HEK293 (cell line): ENCODE measurements at regions not wholly inside any gene's neighbourhood (a gene's known extent, or its start where the extent isn't known, plus 50 kb on each side); places are given as distances from the start of the nearest gene placed in this dataset.

Experiments
- GLIS1 ChIP-seq: fragments of 450-650 bp; formaldehyde crosslinking; IDR thresholded peaks from 2 replicates; pipeline ENCODE4 v1.5.1; 2016; ENCODE audit warnings: missing biosample characterization, missing genetic modification characterization
- PRDM10 ChIP-seq: fragments of 450-650 bp; formaldehyde crosslinking; IDR thresholded peaks from 2 replicates; pipeline ENCODE4 v1.5.1; 2016; ENCODE audit warnings: missing biosample characterization, missing genetic modification characterization
- YY2 ChIP-seq: fragments of 450-650 bp; formaldehyde crosslinking; IDR thresholded peaks from 2 replicates; pipeline ENCODE4 v1.5.1; 2016; ENCODE audit warnings: missing biosample characterization, missing genetic modification characterization
- ZNF114 ChIP-seq: fragments of 450-650 bp; formaldehyde crosslinking; IDR thresholded peaks from 2 replicates; pipeline ENCODE4 v1.5.0; 2017; ENCODE audit warnings: missing biosample characterization, missing genetic modification characterization
- ZNF174 ChIP-seq: fragments of 450-650 bp; formaldehyde crosslinking; IDR thresholded peaks from 2 replicates; pipeline ENCODE4 v1.5.0; 2017; ENCODE audit warnings: missing biosample characterization, mild to moderate bottlenecking, missing genetic modification characterization
- ZNF292 ChIP-seq: fragments of 450-650 bp; formaldehyde crosslinking; IDR thresholded peaks from 2 replicates; pipeline ENCODE4 v1.5.1; 2016; ENCODE audit warnings: low read depth, missing biosample characterization, missing genetic modification characterization, borderline replicate concordance
- ZNF311 ChIP-seq: fragments of 450-650 bp; formaldehyde crosslinking; IDR thresholded peaks from 2 replicates; pipeline ENCODE4 v1.5.1; 2017; ENCODE audit warnings: missing biosample characterization, missing genetic modification characterization, borderline replicate concordance
- ZNF350 ChIP-seq: fragments of 450-650 bp; formaldehyde crosslinking; IDR thresholded peaks from 2 replicates; pipeline ENCODE4 v1.5.0; 2017; ENCODE audit warnings: missing biosample characterization, mild to moderate bottlenecking, missing genetic modification characterization
- ZNF449 ChIP-seq: fragments of 450-650 bp; formaldehyde crosslinking; IDR thresholded peaks from 2 replicates; pipeline ENCODE4 v1.5.1; 2017; ENCODE audit warnings: missing biosample characterization, mild to moderate bottlenecking, missing genetic modification characterization, moderate library complexity
- ZNF707 ChIP-seq: fragments of 450-650 bp; formaldehyde crosslinking; IDR thresholded peaks from 2 replicates; pipeline ENCODE4 v1.5.1; 2016; ENCODE audit warnings: missing biosample characterization, missing genetic modification characterization
- ZSCAN4 ChIP-seq: fragments of 450-650 bp; formaldehyde crosslinking; IDR thresholded peaks from 2 replicates; pipeline ENCODE4 v1.5.1; 2017; ENCODE audit warnings: missing biosample characterization, missing genetic modification characterization
- TF ChIP-seq, protein P1 (sequence below): fragments of 450-650 bp; formaldehyde crosslinking; IDR thresholded peaks from 2 replicates; pipeline ENCODE4 v1.5.1; 2016; ENCODE audit warnings: missing biosample characterization, missing genetic modification characterization
- TF ChIP-seq, protein P2 (sequence below): sonication (generic); formaldehyde crosslinking; IDR thresholded peaks from 2 replicates; pipeline ENCODE4 v1.8.1; 2022; ENCODE audit warnings: mild to moderate bottlenecking, moderate library complexity, missing genetic modification reagents

DNA sequence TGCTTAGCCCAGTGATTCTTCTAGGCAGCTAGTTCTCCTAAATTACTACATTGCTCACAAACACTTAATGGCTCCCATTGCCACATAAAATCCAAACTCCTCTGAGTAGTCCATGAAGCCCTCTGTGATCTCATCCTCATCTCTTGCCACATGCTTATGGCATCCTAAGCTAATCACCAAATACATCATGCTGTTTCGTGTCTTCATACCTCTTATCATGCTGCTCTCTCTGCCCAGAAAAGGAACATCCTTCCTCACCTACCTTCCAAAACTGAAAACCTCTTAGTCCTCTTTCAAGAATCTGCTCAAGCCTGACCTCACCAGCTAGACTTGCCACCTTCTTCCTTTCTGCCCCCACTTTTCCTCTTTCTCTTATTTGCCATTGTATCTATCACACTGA lies 108.5 kb downstream of the DUSP6 start:
- no peak for TF ChIP-seq ZSCAN4
- no peak for TF ChIP-seq ZNF311 (tag by site-specific recombination)
- TF ChIP-seq, protein P1, sequence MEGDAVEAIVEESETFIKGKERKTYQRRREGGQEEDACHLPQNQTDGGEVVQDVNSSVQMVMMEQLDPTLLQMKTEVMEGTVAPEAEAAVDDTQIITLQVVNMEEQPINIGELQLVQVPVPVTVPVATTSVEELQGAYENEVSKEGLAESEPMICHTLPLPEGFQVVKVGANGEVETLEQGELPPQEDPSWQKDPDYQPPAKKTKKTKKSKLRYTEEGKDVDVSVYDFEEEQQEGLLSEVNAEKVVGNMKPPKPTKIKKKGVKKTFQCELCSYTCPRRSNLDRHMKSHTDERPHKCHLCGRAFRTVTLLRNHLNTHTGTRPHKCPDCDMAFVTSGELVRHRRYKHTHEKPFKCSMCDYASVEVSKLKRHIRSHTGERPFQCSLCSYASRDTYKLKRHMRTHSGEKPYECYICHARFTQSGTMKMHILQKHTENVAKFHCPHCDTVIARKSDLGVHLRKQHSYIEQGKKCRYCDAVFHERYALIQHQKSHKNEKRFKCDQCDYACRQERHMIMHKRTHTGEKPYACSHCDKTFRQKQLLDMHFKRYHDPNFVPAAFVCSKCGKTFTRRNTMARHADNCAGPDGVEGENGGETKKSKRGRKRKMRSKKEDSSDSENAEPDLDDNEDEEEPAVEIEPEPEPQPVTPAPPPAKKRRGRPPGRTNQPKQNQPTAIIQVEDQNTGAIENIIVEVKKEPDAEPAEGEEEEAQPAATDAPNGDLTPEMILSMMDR (tag by site-specific recombination): no peak
- TF ChIP-seq, protein P2, sequence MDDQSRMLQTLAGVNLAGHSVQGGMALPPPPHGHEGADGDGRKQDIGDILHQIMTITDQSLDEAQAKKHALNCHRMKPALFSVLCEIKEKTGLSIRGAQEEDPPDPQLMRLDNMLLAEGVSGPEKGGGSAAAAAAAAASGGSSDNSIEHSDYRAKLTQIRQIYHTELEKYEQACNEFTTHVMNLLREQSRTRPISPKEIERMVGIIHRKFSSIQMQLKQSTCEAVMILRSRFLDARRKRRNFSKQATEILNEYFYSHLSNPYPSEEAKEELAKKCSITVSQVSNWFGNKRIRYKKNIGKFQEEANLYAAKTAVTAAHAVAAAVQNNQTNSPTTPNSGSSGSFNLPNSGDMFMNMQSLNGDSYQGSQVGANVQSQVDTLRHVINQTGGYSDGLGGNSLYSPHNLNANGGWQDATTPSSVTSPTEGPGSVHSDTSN (CRISPR knock-in tag): no peak
- TF ChIP-seq ZNF707 (tag by site-specific recombination): no peak
- TF ChIP-seq ZNF114 (tag by site-specific recombination): no peak
- TF ChIP-seq YY2 (tag by site-specific recombination): no peak
- no peak for TF ChIP-seq PRDM10
- no peak for TF ChIP-seq ZNF449 (tag by site-specific recombination)
- no peak for TF ChIP-seq ZNF174 (tag by site-specific recombination)
- no peak for TF ChIP-seq ZNF350 (tag by site-specific recombination)
- TF ChIP-seq GLIS1 (tag by site-specific recombination): no peak
- no peak for TF ChIP-seq ZNF292
